ENCODE measurements at regions not wholly inside any gene's neighbourhood (a gene's known extent, or its start where the extent isn't known, plus 50 kb on each side); places are given as distances from the start of the nearest gene placed in this dataset.

GRCh38 chr21:16468184-16468583 is 738.4 kb downstream of the USP25 start:
- Histone ChIP-seq H3K4me1 (peaks cover 0 to 23% (median 0%) of the 10 kb centered on the region in 4 donors), H3K27ac (no peak overlapping the region), H3K27me3 (no peaks in the 10 kb centered on the region), H3K9me3 (peaks cover 0 to 3% (median 0%) of the 10 kb centered on the region in 4 donors), H3K4me3 (no peak overlapping the region), H3K36me3 (no peaks in the 10 kb centered on the region)
- DNase-seq (ENCODE audit: low spot score in 2 of 2): no peak
- TF ChIP-seq POLR2A (IDR thresholded peaks at IDR 0.05) (no peak), EP300 (IDR thresholded peaks at IDR 0.05) (no peak), CTCF (IDR thresholded peaks at IDR 0.05) (no peak)
- 94 to 96% methylated on average over 2 of the region's 2 CpGs for WGBS, 2 donors

GRCh38 chr21:16473988-16474387 is 744.2 kb downstream of the USP25 start:
- H3K4me1 ChIP-seq: peaks cover 0 to 66% (median 15%) of the 10 kb centered on the region in 4 donors
- DNase-seq (ENCODE audit: low spot score in 2 of 2): no peak
- H3K4me3 ChIP-seq: no peak overlapping the region
- H3K9me3 ChIP-seq: peaks cover 0 to 10% (median 0%) of the 10 kb centered on the region in 4 donors
- peak overlapping the region in 3 of 4 donors; percentile 40 to 83 (median 53) for H3K27ac ChIP-seq
- no peaks in the 10 kb centered on the region for H3K36me3 ChIP-seq
- H3K27me3 ChIP-seq: no peaks in the 10 kb centered on the region
- 20 to 33% methylated on average over 2 of the region's 2 CpGs for WGBS, 2 donors
- TF ChIP-seq POLR2A (IDR thresholded peaks at IDR 0.05): no peak
- peak in 1 of 2 donors; percentile 33 for TF ChIP-seq EP300 (IDR thresholded peaks at IDR 0.05)

- TF ChIP-seq EP300 (IDR thresholded peaks at IDR 0.05) (no peak), CTCF (IDR thresholded peaks at IDR 0.05) (no peak)
- Histone ChIP-seq H3K4me3 (no peak overlapping the region), H3K36me3 (no peaks in the 10 kb centered on the region), H3K27me3 (no peaks in the 10 kb centered on the region), H3K4me1 (peaks cover 0 to 60% (median 15%) of the 10 kb centered on the region in 4 donors), H3K27ac (peak overlapping the region in 3 of 4 donors; percentile 5 to 79 (median 57)), H3K9me3 (peaks cover 0 to 30% (median 0%) of the 10 kb centered on the region in 4 donors)
- DNase-seq (ENCODE audit: low spot score in 2 of 2): no peak
- 17 to 26% methylated on average over 2 of the region's 2 CpGs for WGBS, 2 donors
Observed at GRCh38 chr21:16476056-16476825, 746.5 kb downstream of the USP25 start.

- Histone ChIP-seq H3K36me3 (no peaks in the 10 kb centered on the region), H3K4me1 (peaks cover 0 to 43% (median 0%) of the 10 kb centered on the region in 4 donors), H3K9me3 (peaks cover 0 to 7% (median 0%) of the 10 kb centered on the region in 4 donors), H3K27ac (no peak overlapping the region), H3K27me3 (no peaks in the 10 kb centered on the region), H3K4me3 (no peak overlapping the region)
- no peak for DNase-seq (ENCODE audit: low spot score in 2 of 2)
- no peak for TF ChIP-seq CTCF (IDR thresholded peaks at IDR 0.05)
- no peak for TF ChIP-seq EP300 (IDR thresholded peaks at IDR 0.05)
- no peak for TF ChIP-seq POLR2A (IDR thresholded peaks at IDR 0.05)
- WGBS, 2 donors: 60 to 62% methylated on average over 2 of the region's 2 CpGs
Observed at GRCh38 chr21:16488042-16488441, 758.3 kb downstream of the USP25 start.

GRCh38 chr21:16492356-16492755 is 762.6 kb downstream of the USP25 start:
- Histone ChIP-seq H3K4me1 (peaks cover 0 to 62% (median 0%) of the 10 kb centered on the region in 4 donors), H3K4me3 (no peak overlapping the region), H3K27me3 (no peaks in the 10 kb centered on the region), H3K36me3 (no peaks in the 10 kb centered on the region), H3K9me3 (no peaks in the 10 kb centered on the region), H3K27ac (no peak overlapping the region)
- TF ChIP-seq EP300 (IDR thresholded peaks at IDR 0.05) (no peak), POLR2A (IDR thresholded peaks at IDR 0.05) (no peak), CTCF (IDR thresholded peaks at IDR 0.05) (no peak)
- no peak for DNase-seq (ENCODE audit: low spot score in 2 of 2)
- 92 to 96% methylated on average over 5 of the region's 5 CpGs for WGBS, 2 donors
